UCSD-AML1 (cell line): ENCODE measurements at regions not wholly inside any gene's neighbourhood (a gene's known extent, or its start where the extent isn't known, plus 50 kb on each side); places are given as distances from the start of the nearest gene placed in this dataset.
"Not testable (repeated sequence)": the region's sequence is repeated elsewhere in the genome, so short reads cannot be mapped to it uniquely, and the experiment has no call there.

Experiments used
- DNase-seq: peaks from one replicate; lab custom pipeline; 2025; ENCODE audit not compliant: unreplicated experiment; lab: John Stamatoyannopoulos, UW

GRCh38 chr1:221509575-221510355 is 232.1 kb downstream of the DUSP10 start:
- no peak for DNase-seq

DNA sequence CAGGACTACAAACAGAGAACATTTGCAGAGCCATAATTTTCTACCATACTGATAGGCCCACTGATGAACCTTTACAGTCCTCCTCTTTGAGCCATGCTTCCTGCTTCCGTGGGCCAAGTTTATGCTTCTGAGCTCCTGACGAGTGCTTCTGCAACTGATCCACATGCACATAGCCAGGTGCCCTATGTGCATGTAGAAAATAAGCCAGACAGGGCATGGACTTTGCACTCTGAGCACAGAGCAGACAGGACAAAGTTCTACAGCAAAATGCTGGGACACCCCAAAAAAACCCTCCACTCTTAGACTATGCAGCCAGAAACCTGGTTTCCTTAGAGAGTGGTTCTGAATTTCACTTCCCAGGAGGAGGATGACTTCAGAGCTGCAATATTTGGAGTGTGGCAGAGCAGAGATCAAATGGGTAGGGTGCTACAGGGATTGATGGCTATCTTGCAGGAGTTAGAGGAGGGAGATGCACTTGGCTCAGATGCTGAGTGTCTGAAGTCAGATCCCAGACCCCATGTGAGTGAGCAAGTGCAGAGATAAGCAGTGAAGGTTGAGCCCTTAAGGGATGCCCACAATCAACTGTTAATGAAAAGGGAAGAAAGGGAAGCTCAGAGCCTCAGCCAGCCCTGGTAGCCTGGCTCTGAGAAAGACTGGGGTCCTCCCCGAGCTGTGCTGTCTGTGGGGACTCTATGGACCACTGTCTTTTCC is 230.9 kb downstream of the DUSP10 start:
- no peak for DNase-seq

- DNase-seq, result no peak
Observed at GRCh38 chr1:221511797-221512196, 230.1 kb downstream of the DUSP10 start.

- DNase-seq, result no peak
Observed at GRCh38 chr1:221514806-221515205, 227.1 kb downstream of the DUSP10 start.

GRCh38 chr1:221515496-221515895 is 226.4 kb downstream of the DUSP10 start:
- no peak for DNase-seq

- no peak for DNase-seq
Observed at GRCh38 chr1:221517961-221518360, 223.9 kb downstream of the DUSP10 start.

DNA sequence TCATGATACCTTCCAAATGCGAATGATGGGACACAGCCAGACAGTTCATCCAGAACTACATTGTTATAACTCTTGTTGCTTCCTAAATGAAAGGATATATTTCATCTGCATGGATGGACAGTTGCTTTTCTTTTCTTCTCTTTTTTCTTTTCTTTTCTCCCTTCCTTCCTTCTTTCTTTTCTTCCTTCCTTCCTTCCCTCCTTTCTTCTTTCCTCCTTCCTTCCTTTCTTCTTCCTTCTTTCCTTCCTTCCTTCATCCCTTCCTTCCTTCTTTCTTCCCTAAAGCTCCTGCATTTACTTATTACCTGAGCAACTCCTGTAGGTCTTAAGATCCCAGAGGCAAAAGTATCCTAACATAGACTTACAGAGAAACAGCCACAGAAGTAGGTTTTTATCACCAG is 221.6 kb downstream of the DUSP10 start:
- DNase-seq, result no peak

GRCh38 chr1:221521686-221522085 is 220.2 kb downstream of the DUSP10 start:
- DNase-seq, result no peak

DNA sequence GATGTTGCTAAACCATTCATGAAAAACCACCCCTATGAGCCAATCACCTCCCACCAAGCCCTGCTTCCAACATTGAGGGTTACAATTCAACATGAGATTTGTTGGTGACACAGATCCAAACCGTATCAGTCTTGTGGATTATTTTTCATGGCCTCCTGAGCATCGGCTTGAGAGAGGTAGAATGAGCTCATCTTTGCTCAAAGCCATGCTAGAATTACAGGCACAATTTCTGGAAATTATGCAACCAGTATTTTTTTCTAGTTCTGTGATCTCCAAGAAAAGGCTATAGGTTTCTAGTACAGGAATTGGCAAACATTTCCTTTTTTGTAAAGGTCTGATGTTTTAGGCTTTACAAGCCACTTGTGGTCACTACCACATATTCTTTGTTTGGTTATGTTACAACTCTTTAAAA is 219.4 kb downstream of the DUSP10 start:
- no peak for DNase-seq

- DNase-seq, result no peak
Observed at GRCh38 chr1:221525749-221526148, 216.1 kb downstream of the DUSP10 start.

DNA sequence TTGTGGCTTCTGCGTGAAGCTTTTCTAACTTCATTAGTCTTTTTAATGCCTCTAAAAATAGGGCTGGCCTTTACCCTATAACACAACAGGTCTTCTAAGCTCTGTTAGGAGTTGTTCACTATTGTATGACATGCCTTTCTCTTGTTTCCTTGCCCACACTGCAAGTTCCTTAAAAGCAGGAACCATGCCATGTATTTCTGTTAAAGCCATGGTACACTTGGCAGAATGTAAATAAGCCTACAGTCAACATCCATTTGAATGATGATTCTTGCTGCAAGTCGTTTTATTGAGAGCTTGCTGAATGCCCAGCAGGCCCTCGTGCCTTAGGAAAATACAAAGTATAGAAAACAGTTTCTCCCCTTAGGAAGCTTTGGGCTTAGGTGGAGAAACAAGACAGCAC is 214.6 kb downstream of the DUSP10 start:
- no peak for DNase-seq

DNA sequence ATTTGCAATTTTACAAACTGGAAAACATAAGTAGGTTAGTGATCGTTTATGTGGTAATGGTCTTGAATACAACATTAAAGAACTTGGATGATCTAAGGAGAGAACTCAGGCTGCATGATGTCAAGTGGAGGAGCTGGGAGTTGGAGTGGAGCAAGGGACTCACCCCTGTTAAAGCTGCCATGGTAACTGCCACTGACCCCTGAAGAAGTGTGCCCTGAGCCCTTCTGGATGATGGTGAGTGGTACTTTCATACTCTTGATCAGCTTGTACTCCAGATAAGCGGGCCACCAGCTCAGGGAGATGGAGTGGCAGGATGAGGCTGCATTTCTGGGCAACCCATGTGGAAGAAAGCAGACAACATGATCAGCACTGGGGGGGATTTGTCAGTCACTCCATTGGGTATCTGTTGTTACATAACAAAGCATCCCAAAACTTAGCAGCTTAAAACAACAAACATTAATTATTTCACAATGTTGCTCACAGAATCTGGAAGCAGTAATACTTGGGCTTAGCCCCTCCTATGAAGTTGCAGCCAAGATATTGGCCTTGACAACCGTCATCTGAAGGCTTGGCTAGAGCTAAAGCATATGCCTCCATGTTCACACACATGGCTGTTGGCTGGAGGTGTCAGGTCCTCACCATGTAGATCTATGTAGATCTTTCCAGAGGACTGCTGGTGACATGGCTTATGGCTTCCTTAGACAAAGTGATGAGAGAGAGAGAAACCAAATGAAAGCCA is 213.8 kb downstream of the DUSP10 start:
- DNase-seq, result no peak

- DNase-seq, result not testable (repeated sequence)
Observed at GRCh38 chr1:221530159-221530558, 211.7 kb downstream of the DUSP10 start.

GRCh38 chr1:221530791-221531190 is 211.1 kb downstream of the DUSP10 start:
- no peak for DNase-seq

- DNase-seq, result no peak
Observed at GRCh38 chr1:221532071-221532773, 209.7 kb downstream of the DUSP10 start.

DNA sequence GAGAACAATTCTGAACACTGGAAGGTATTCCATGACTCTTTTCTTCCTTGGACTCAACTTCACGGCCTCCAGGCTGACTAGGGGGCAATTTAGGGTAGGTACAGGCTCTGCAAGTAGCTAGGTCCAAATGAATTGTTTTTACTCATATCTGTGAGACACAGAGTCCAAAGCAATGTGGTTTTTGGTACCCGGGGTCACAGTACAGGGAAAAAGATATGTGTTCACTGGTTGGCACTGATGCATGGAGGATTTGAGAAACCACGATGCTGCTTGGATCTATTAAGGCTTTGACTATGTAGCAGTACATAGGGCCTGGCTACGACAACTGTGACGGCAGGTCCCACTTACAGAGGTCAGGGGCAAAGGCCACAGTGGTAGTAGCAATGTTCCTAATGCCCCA is 200.6 kb downstream of the DUSP10 start:
- DNase-seq, result no peak

- peak; percentile 13 for DNase-seq
Observed at GRCh38 chr1:221543529-221544120, 198.3 kb downstream of the DUSP10 start.

GRCh38 chr1:221548942-221549341 is 192.9 kb downstream of the DUSP10 start:
- DNase-seq, result no peak

DNA sequence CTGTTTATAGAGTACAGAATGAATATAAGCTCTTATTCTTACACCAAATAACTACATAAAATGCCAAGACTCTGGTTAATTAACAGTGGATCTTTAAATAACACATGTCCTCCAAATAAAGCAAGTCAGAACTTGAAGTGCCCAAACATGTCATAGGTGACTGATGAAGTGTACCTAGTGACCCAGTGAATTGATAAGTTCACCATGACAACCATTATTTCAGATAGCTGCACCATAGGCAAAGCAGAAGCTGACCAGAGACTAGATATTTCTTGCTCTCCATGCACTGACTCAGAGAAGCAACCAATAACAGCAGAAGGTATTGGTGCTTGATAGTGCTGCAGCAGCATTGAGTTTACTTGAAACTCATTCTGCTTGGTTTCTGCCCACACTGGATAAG is 192.1 kb downstream of the DUSP10 start:
- DNase-seq, result no peak

DNA sequence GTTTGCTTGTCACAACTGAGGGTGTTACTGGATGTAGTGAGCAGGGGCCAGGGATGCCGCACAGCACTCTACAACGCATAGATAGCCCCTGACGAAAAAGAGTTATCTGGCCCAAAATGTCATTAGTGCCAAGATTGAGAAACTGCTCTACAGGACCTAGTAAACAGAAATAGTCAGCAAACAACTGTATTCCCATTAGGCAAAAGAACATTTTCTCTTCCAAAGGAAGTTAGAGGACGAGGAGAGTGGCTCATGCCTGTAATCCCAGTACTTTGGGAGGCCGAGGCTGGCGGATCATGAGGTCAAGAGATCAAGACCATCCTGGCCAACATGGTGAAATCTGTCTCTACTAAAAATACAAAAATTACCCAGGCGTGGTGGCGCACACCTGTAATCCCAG is 189.1 kb downstream of the DUSP10 start:
- not testable (repeated sequence) for DNase-seq
